Right hindlimb (tissue), 1 donor: ENCODE measurements at regions not wholly inside any gene's neighbourhood (a gene's known extent, or its start where the extent isn't known, plus 50 kb on each side); places are given as distances from the start of the nearest gene placed in this dataset.
"Not testable (repeated sequence)": the region's sequence is repeated elsewhere in the genome, so short reads cannot be mapped to it uniquely, and the experiment has no call there.

Experiments used
- DNase-seq: peaks from one replicate; pipeline ENCODE4 v3.0.0-alpha.2; 2018

- DNase-seq, result not testable (repeated sequence)
Observed at GRCh38 chr5:145652700-145653099, 182.4 kb downstream of the PRELID2 start.

- DNase-seq, result peak; percentile 40
Observed at GRCh38 chr5:145647137-145647536, 188.0 kb downstream of the PRELID2 start.

GRCh38 chr5:145643214-145643613 is 191.9 kb downstream of the PRELID2 start:
- not testable (repeated sequence) for DNase-seq

GRCh38 chr5:145637396-145637795 is 197.7 kb downstream of the PRELID2 start:
- no peak for DNase-seq

- no peak for DNase-seq
Observed at GRCh38 chr5:145636371-145636770, 198.8 kb downstream of the PRELID2 start.

GRCh38 chr5:145633474-145633873 is 201.7 kb downstream of the PRELID2 start:
- DNase-seq, result no peak

- DNase-seq, result no peak
Observed at GRCh38 chr5:145632701-145633100, 202.4 kb downstream of the PRELID2 start.

GRCh38 chr5:145629047-145629446 is 206.1 kb downstream of the PRELID2 start:
- no peak for DNase-seq

GRCh38 chr5:145628525-145628924 is 206.6 kb downstream of the PRELID2 start:
- no peak for DNase-seq

- DNase-seq, result no peak
Observed at GRCh38 chr5:145619806-145620310, 215.3 kb downstream of the PRELID2 start.

- DNase-seq, result not testable (repeated sequence)
Observed at GRCh38 chr5:145616739-145617138, 218.4 kb downstream of the PRELID2 start.

- DNase-seq, result no peak
Observed at GRCh38 chr5:145598983-145599382, 236.2 kb downstream of the PRELID2 start.

- DNase-seq, result no peak
Observed at GRCh38 chr5:145598184-145598583, 237.0 kb downstream of the PRELID2 start.

GRCh38 chr5:145591578-145591977 is 243.6 kb downstream of the PRELID2 start:
- DNase-seq, result no peak

- DNase-seq, result no peak
Observed at GRCh38 chr5:145589063-145589462, 246.1 kb downstream of the PRELID2 start.

- DNase-seq, result no peak
Observed at GRCh38 chr5:145588558-145588957, 246.6 kb downstream of the PRELID2 start.

- DNase-seq, result no peak
Observed at GRCh38 chr5:145588113-145588512, 247.0 kb downstream of the PRELID2 start.

- DNase-seq, result no peak
Observed at GRCh38 chr5:145587710-145588109, 247.4 kb downstream of the PRELID2 start.

- DNase-seq, result no peak
Observed at GRCh38 chr5:145587308-145587672, 247.9 kb downstream of the PRELID2 start.

- DNase-seq, result no peak
Observed at GRCh38 chr5:145586661-145587307, 248.4 kb downstream of the PRELID2 start.

GRCh38 chr5:145585443-145586148 is 249.5 kb downstream of the PRELID2 start:
- DNase-seq, result no peak

GRCh38 chr5:145579301-145579700 is 255.8 kb downstream of the PRELID2 start:
- no peak for DNase-seq

GRCh38 chr5:145574889-145575573 is 260.1 kb downstream of the PRELID2 start:
- no peak for DNase-seq

- DNase-seq, result no peak
Observed at GRCh38 chr5:145568581-145568980, 266.6 kb downstream of the PRELID2 start.
